Breast epithelium (tissue), 4 donors: ENCODE measurements at regions not wholly inside any gene's neighbourhood (a gene's known extent, or its start where the extent isn't known, plus 50 kb on each side); places are given as distances from the start of the nearest gene placed in this dataset.

Experiments
- DNase-seq, 2 donors: peaks; one replicate each; pipeline ENCODE4 v3.0.0-alpha.2; 2019; ENCODE audit warnings: low spot score in 2 of 2
- H3K27ac ChIP-seq, 2 donors: fragments of 200-600 bp; sonication (generic) in 1 of 2; one replicate each; pipeline ENCODE4 v1.5.1; 2016 to 2019; ENCODE audit warnings: mild to moderate bottlenecking in 1 of 2
- H3K27me3 ChIP-seq, 2 donors: fragments of 200-600 bp; sonication (generic) in 1 of 2; one replicate each; pipeline versions ENCODE4 v1.5.1 to v1.6.0; 2017 to 2019; ENCODE audit warnings: control low read depth in 1 of 2, mild to moderate bottlenecking in 1 of 2
- H3K36me3 ChIP-seq: fragments of 200-600 bp; one replicate; pipeline ENCODE4 v1.5.1; 2019
- H3K4me1 ChIP-seq, 2 donors: fragments of 200-600 bp; sonication (generic); one replicate each; pipeline ENCODE4 v1.5.1; 2016 to 2019; ENCODE audit warnings: control low read depth in 1 of 2
- H3K4me3 ChIP-seq, 3 donors: fragments of 200-600 bp; sonication (generic); 1 replicate in 2 of 3; 2 replicates in 1 of 3; pipeline ENCODE4 v1.5.1; 2016 to 2019; ENCODE audit warnings: mild to moderate bottlenecking in 3 of 3, moderate library complexity in 2 of 3
- H3K9me3 ChIP-seq, 2 donors: fragments of 200-600 bp; sonication (generic) in 1 of 2; one replicate each; pipeline ENCODE4 v1.5.1; 2016 to 2019; ENCODE audit warnings: control low read depth in 1 of 2
- CTCF ChIP-seq, 3 donors: fragments of 450-650 bp; IDR thresholded peaks; one replicate each; pipeline ENCODE4 v1.5.1; 2016 to 2017; ENCODE audit warnings: antibody characterized with exemption in 3 of 3, mild to moderate bottlenecking in 3 of 3, moderate library complexity in 3 of 3
- POLR2A ChIP-seq: fragments of 450-650 bp; IDR thresholded peaks from one replicate; pipeline ENCODE4 v1.6.1; 2016; ENCODE audit warnings: antibody characterized with exemption, mild to moderate bottlenecking, moderate library complexity
- POLR2AphosphoS5 ChIP-seq, 3 donors: sonication (generic); formaldehyde crosslinking; IDR thresholded peaks; one replicate each; pipeline ENCODE4 v1.6.1; 2017; ENCODE audit warnings: antibody characterized with exemption in 3 of 3
- intact Hi-C: fragments of 100-400 bp; cut with DNase I; formaldehyde crosslinking; loops from one replicate; pipeline ENCODE4 v1.15.1; 2023; ENCODE audit warnings: low total_unique reads

GRCh38 chr3:102057781-102058421 lies 208.6 kb downstream of the NFKBIZ start:
- H3K9me3 ChIP-seq, result no peaks in the 10 kb centered on the region
- TF ChIP-seq CTCF (IDR thresholded peaks at IDR 0.05) (no peak), POLR2A (no peak), POLR2AphosphoS5 (IDR thresholded peaks at IDR 0.05) (no peak)
- no peaks in the 10 kb centered on the region for H3K27me3 ChIP-seq
- no peak overlapping the region for H3K4me3 ChIP-seq
- H3K36me3 ChIP-seq, result no peaks in the 10 kb centered on the region
- no peak overlapping the region for H3K27ac ChIP-seq
- intact Hi-C loops, result no loop called here
- DNase-seq, result no peak
- no peaks in the 10 kb centered on the region for H3K4me1 ChIP-seq

- Histone ChIP-seq H3K27me3 (no peaks in the 10 kb centered on the region), H3K36me3 (no peaks in the 10 kb centered on the region), H3K27ac (no peak overlapping the region), H3K4me3 (no peak overlapping the region), H3K4me1 (no peaks in the 10 kb centered on the region), H3K9me3 (no peaks in the 10 kb centered on the region)
- intact Hi-C loops, result no loop called here
- no peak for DNase-seq
- TF ChIP-seq CTCF (IDR thresholded peaks at IDR 0.05) (no peak), POLR2AphosphoS5 (IDR thresholded peaks at IDR 0.05) (no peak), POLR2A (no peak)
Measured at GRCh38 chr3:102059145-102059943, 210.0 kb downstream of the NFKBIZ start.

GRCh38 chr3:102060814-102061213 lies 211.5 kb downstream of the NFKBIZ start:
- DNase-seq, result no peak
- intact Hi-C loops, result no loop called here
- no peaks in the 10 kb centered on the region for H3K4me1 ChIP-seq
- no peaks in the 10 kb centered on the region for H3K36me3 ChIP-seq
- no peak overlapping the region for H3K27ac ChIP-seq
- no peak overlapping the region for H3K4me3 ChIP-seq
- no peaks in the 10 kb centered on the region for H3K9me3 ChIP-seq
- no peaks in the 10 kb centered on the region for H3K27me3 ChIP-seq
- no peak for TF ChIP-seq POLR2AphosphoS5 (IDR thresholded peaks at IDR 0.05)

- intact Hi-C loops, result no loop called here
- TF ChIP-seq CTCF (IDR thresholded peaks at IDR 0.05) (no peak), POLR2A (no peak), POLR2AphosphoS5 (IDR thresholded peaks at IDR 0.05) (no peak)
- Histone ChIP-seq H3K4me1 (no peaks in the 10 kb centered on the region), H3K36me3 (no peaks in the 10 kb centered on the region), H3K4me3 (no peak overlapping the region), H3K27me3 (no peaks in the 10 kb centered on the region), H3K9me3 (no peaks in the 10 kb centered on the region), H3K27ac (no peak overlapping the region)
- no peak for DNase-seq
Measured at GRCh38 chr3:102063572-102063971, 214.3 kb downstream of the NFKBIZ start.

- H3K4me3 ChIP-seq, result no peak overlapping the region
- H3K9me3 ChIP-seq, result no peaks in the 10 kb centered on the region
- TF ChIP-seq CTCF (IDR thresholded peaks at IDR 0.05), result no peak
- no peak for TF ChIP-seq POLR2AphosphoS5 (IDR thresholded peaks at IDR 0.05)
- no peak for TF ChIP-seq POLR2A
- H3K27me3 ChIP-seq, result no peaks in the 10 kb centered on the region
- no peak for DNase-seq
- H3K27ac ChIP-seq, result no peak overlapping the region
- H3K4me1 ChIP-seq, result no peaks in the 10 kb centered on the region
- intact Hi-C loops, result no loop called here
- no peaks in the 10 kb centered on the region for H3K36me3 ChIP-seq
Measured at GRCh38 chr3:102066470-102066869, 217.2 kb downstream of the NFKBIZ start.
